ENCODE measurements at regions not wholly inside any gene's neighbourhood (a gene's known extent, or its start where the extent isn't known, plus 50 kb on each side); places are given as distances from the start of the nearest gene placed in this dataset.
"Not testable (repeated sequence)": the region's sequence is repeated elsewhere in the genome, so short reads cannot be mapped to it uniquely, and the experiment has no call there.

DNA sequence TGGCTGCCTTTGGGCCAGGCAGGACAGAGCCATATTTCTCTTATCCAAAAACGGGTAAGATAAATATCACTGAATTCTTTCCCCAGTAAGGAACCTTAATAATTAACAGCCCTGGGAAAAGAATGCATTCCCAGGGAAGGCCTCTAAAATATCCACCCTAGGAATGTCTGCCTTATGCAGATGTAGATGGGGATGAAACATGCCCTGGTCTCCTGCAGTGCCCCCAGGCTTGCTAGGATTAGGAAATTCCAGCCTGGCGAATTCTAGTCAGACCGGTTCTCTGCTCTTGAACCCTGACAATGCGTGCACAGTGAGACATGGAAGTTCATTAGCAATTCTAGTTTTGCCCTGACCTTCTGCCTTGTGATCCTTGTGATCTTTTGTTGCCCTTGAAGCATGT is 663.7 kb downstream of the GABRG1 start:
- TF ChIP-seq, protein P1, sequence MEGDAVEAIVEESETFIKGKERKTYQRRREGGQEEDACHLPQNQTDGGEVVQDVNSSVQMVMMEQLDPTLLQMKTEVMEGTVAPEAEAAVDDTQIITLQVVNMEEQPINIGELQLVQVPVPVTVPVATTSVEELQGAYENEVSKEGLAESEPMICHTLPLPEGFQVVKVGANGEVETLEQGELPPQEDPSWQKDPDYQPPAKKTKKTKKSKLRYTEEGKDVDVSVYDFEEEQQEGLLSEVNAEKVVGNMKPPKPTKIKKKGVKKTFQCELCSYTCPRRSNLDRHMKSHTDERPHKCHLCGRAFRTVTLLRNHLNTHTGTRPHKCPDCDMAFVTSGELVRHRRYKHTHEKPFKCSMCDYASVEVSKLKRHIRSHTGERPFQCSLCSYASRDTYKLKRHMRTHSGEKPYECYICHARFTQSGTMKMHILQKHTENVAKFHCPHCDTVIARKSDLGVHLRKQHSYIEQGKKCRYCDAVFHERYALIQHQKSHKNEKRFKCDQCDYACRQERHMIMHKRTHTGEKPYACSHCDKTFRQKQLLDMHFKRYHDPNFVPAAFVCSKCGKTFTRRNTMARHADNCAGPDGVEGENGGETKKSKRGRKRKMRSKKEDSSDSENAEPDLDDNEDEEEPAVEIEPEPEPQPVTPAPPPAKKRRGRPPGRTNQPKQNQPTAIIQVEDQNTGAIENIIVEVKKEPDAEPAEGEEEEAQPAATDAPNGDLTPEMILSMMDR (IDR thresholded peaks at IDR 0.05; ENCODE audit: low read depth, low read length, poor library complexity, severe bottlenecking), result not testable (repeated sequence)
- TF ChIP-seq EZH2phosphoT487 (IDR thresholded peaks at IDR 0.05; ENCODE audit: borderline replicate concordance, low read length), result not testable (repeated sequence)

Data from DOHH2 (cell line).